ENCODE measurements at regions not wholly inside any gene's neighbourhood (a gene's known extent, or its start where the extent isn't known, plus 50 kb on each side); places are given as distances from the start of the nearest gene placed in this dataset.
A peak's percentile ranks its signal among the peaks of the same experiment; 100 is the strongest.
"Not testable (repeated sequence)": the region's sequence is repeated elsewhere in the genome, so short reads cannot be mapped to it uniquely, and the experiment has no call there.

- not testable (repeated sequence) for DNase-seq (ENCODE audit: low read depth)
Measured at GRCh38 chr4:3932734-3933133, 166.5 kb downstream of the ADRA2C start.

GRCh38 chr4:3935406-3935805 lies 169.2 kb downstream of the ADRA2C start:
- DNase-seq (ENCODE audit: low read depth): not testable (repeated sequence)

- DNase-seq (ENCODE audit: low read depth): no peak
Measured at GRCh38 chr4:3936184-3936583, 170.0 kb downstream of the ADRA2C start.

- not testable (repeated sequence) for DNase-seq (ENCODE audit: low read depth)
Measured at GRCh38 chr4:3937849-3938562, 171.8 kb downstream of the ADRA2C start.

- not testable (repeated sequence) for DNase-seq (ENCODE audit: low read depth)
Measured at GRCh38 chr4:3938676-3939075, 172.5 kb downstream of the ADRA2C start.

GRCh38 chr4:3939954-3940591 lies 173.9 kb downstream of the ADRA2C start:
- DNase-seq (ENCODE audit: low read depth): not testable (repeated sequence)

GRCh38 chr4:3941735-3942522 lies 175.7 kb downstream of the ADRA2C start:
- not testable (repeated sequence) for DNase-seq (ENCODE audit: low read depth)

- not testable (repeated sequence) for DNase-seq (ENCODE audit: low read depth)
Measured at GRCh38 chr4:3942569-3942971, 176.4 kb downstream of the ADRA2C start.

- DNase-seq (ENCODE audit: low read depth): not testable (repeated sequence)
Measured at GRCh38 chr4:3943051-3943450, 176.9 kb downstream of the ADRA2C start.

- no peak for DNase-seq (ENCODE audit: low read depth)
Measured at GRCh38 chr4:3945511-3946290, 179.5 kb downstream of the ADRA2C start.

GRCh38 chr4:3946553-3946952 lies 180.4 kb downstream of the ADRA2C start:
- not testable (repeated sequence) for DNase-seq (ENCODE audit: low read depth)

GRCh38 chr4:3947761-3948160 lies 181.6 kb downstream of the ADRA2C start:
- DNase-seq (ENCODE audit: low read depth): not testable (repeated sequence)

GRCh38 chr4:3948210-3948609 lies 182.0 kb downstream of the ADRA2C start:
- not testable (repeated sequence) for DNase-seq (ENCODE audit: low read depth)

GRCh38 chr4:3949916-3950315 lies 183.7 kb downstream of the ADRA2C start:
- DNase-seq (ENCODE audit: low read depth): not testable (repeated sequence)

- not testable (repeated sequence) for DNase-seq (ENCODE audit: low read depth)
Measured at GRCh38 chr4:3952443-3953139, 186.4 kb downstream of the ADRA2C start.

GRCh38 chr4:3953140-3953489 lies 186.9 kb downstream of the ADRA2C start:
- DNase-seq (ENCODE audit: low read depth): not testable (repeated sequence)

- peak; percentile 24 for DNase-seq (ENCODE audit: low read depth)
Measured at GRCh38 chr4:3954540-3955320, 188.5 kb downstream of the ADRA2C start.

- DNase-seq (ENCODE audit: low read depth): peak; percentile 97
Measured at GRCh38 chr4:3955321-3956164, 189.4 kb downstream of the ADRA2C start.

- DNase-seq (ENCODE audit: low read depth): not testable (repeated sequence)
Measured at GRCh38 chr4:3956165-3956867, 190.1 kb downstream of the ADRA2C start.
